AG10803 (cell line): ENCODE measurements at regions not wholly inside any gene's neighbourhood (a gene's known extent, or its start where the extent isn't known, plus 50 kb on each side); places are given as distances from the start of the nearest gene placed in this dataset.
"Not testable (repeated sequence)": the region's sequence is repeated elsewhere in the genome, so short reads cannot be mapped to it uniquely, and the experiment has no call there.

Experiments
- DNase-seq: peaks from one replicate; pipeline ENCODE4 v3.0.0; 2010; ENCODE audit warnings: low read depth
- H3K4me3 ChIP-seq: 2 replicates; pipeline ENCODE4 v1.5.1; 2011; ENCODE audit warnings: mild to moderate bottlenecking, low read length, control low read depth
- TF ChIP-seq, protein P1 (sequence below): conservative IDR thresholded peaks from 2 replicates; pipeline ENCODE4 v1.5.1; 2011; ENCODE audit warnings: mild to moderate bottlenecking, low read length, control low read depth, inconsistent platforms

DNA sequence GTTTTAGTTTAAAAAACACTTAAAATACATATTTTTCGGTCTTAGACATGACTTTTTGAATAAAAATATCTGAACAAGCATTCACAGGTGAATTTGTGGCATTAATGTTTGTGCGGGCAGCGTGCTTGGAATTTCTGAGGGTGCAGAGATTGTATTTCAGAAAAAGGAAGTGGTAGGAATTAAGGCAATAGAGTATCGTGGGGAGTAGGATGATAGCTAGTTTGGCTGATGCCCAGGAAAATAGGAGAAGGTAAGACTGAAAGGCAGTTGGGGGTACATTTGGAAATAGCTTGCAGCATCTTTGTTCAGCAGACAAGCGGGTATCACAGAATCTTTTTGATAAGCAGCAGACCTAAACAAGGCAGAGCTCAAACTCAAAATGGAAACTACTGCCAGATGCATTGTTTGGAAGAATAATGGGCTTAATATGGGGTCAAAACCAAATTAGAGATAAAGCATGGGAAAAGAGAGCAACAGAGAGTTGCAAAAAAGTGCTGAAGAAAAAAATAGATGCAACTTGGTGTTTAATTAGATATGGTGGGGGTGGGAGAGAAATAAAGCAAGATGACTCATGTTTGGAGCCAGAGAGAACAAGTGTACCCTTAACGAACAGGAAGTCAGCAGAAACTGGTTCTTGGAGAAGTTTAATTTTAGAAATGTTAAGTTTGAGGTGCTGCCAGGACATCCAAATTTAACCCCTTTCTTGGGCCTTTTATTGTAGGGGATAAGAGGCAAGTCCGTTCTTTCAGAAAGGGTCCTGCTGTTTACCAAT, 85.7 kb upstream of the ARRDC3 start:
- TF ChIP-seq, protein P1, sequence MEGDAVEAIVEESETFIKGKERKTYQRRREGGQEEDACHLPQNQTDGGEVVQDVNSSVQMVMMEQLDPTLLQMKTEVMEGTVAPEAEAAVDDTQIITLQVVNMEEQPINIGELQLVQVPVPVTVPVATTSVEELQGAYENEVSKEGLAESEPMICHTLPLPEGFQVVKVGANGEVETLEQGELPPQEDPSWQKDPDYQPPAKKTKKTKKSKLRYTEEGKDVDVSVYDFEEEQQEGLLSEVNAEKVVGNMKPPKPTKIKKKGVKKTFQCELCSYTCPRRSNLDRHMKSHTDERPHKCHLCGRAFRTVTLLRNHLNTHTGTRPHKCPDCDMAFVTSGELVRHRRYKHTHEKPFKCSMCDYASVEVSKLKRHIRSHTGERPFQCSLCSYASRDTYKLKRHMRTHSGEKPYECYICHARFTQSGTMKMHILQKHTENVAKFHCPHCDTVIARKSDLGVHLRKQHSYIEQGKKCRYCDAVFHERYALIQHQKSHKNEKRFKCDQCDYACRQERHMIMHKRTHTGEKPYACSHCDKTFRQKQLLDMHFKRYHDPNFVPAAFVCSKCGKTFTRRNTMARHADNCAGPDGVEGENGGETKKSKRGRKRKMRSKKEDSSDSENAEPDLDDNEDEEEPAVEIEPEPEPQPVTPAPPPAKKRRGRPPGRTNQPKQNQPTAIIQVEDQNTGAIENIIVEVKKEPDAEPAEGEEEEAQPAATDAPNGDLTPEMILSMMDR, result no peak
- H3K4me3 ChIP-seq, result no peak overlapping the region
- DNase-seq, result no peak

DNA sequence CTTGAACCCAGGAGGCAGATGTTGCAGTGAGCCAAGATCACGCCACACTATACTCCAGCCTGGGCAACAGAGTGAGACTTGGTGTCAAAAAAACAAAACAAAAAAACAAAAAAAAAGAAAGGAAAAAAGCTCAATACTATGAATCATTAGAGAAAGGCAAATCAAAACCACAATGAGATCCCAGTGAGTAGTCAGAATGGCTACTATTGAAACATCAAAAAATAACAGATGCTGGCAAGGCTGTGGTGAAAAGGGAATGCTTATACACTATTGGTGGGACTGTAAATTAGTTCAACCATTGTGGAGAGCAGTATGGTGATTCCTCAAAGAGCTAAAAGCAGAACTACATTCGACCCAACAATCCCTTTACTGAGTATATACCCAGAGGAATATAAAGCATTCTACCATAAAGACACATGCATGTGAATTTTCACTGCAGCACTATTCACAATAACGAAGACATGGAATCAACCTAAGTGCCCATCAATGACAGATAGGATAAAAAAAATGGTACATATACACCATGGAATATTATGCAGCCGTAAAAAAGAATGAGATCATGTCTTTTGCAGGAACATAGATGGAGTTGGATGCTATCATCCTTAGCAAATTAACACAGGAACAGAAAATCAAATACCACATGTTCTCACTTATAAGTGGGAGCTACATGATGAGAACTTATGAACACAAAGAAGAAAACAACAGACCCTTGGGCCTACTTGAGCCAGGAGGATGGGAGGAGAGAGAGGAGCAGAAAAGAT, 81.9 kb upstream of the ARRDC3 start:
- TF ChIP-seq, protein P1, result no peak
- no peak overlapping the region for H3K4me3 ChIP-seq
- DNase-seq, result no peak

GRCh38 chr5:91457681-91458058, 74.6 kb upstream of the ARRDC3 start:
- H3K4me3 ChIP-seq, result no peak overlapping the region
- TF ChIP-seq, protein P1, result no peak
- no peak for DNase-seq

DNA sequence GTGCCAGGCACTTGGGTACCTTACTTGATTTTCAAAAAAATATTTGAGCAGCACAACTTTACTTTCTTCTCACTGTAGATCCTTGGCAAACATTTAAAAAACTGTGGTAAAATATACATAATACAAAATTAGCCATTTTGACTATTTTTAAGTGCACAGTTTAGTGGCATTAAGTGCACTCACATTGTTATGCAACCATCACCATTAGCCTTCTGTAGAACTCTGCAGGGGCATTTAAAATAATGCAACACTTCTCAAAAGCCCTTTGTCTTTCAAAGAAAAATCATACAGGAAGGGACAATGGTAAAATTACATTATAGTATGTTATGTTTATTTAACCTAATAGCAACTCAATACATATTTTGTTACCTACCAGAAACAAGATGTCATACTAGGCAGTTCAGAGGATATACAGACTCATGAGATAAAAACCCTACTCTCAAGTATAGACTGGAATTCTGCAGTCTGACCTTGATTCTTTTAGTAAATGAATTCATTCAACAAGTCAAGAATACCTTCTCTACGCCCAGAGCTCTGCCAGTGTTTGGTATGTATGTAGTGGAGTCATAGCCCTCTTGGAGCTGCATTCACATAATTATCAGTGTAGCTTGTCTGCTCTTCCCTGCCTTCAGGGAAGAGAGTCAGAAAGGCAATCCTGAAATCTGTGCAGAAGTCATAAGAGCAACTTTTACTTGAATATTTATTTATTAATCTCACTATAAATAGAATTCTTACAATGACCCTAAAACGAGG, 74.0 kb upstream of the ARRDC3 start:
- H3K4me3 ChIP-seq, result no peak overlapping the region
- no peak for DNase-seq
- TF ChIP-seq, protein P1, result no peak

GRCh38 chr5:91449083-91449482, 66.0 kb upstream of the ARRDC3 start:
- TF ChIP-seq, protein P1, result no peak
- no peak overlapping the region for H3K4me3 ChIP-seq
- no peak for DNase-seq

DNA sequence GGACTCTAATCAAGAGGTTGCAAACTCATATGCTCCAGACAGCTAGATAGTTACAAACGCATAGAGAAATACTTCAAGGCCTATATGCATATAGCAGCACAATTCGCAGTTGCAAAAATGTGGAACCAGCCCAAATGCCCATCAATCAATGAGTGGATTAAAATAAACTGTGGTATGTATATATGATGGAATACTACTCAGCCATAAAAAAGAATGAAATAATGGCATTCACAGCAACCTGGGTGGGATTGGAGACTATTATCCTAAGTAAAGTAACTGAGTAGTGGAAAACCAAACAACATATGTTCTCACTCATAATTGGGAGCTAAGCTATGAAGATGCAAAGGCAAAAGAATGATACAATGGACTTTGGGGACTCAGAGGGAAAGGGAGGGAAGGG, 65.0 kb upstream of the ARRDC3 start:
- not testable (repeated sequence) for H3K4me3 ChIP-seq, DNase-seq

DNA sequence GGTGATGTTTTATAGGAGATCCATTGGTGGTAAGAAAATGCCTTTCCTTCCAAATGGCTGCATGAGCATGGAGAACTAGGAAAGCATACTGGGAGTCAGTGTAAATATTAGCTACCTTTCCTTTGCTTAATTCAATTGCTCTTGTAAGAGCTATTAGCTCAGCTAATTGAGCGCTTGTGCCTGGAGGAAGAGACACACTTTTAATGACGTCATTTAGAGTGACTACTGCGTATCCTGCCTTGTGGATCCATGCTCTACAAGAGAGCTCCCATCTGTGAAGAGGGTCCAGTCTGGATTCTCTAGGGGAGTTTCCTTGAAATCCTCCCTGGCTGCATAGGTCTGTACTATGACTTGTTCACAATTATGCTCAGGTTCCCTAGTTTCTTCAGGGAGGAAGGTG, 63.8 kb upstream of the ARRDC3 start:
- DNase-seq, H3K4me3 ChIP-seq: not testable (repeated sequence)
